ENCODE measurements at regions not wholly inside any gene's neighbourhood (a gene's known extent, or its start where the extent isn't known, plus 50 kb on each side); places are given as distances from the start of the nearest gene placed in this dataset.

DNA sequence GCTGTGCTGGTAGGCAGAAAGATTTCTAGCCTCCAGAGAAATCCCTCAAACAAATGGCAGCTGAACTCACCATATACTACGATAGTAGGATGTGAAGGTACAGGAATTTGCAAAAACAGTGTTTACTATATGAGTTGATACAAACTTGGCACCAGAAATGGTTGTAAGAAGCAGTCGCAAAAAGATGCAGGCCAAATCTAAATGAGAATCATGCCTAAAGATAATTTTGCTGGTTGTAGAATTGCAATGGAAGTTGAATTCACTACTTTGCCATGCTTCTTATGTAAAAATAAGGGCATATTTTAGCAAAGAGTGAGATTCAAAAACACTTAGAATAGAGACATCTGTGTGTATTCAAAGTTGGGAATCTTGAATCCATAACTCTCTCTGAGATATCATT is 924.7 kb downstream of the SUCLG1 start:
- TF ChIP-seq EZH2 (IDR thresholded peaks at IDR 0.05) (no peak), POLR2AphosphoS5 (IDR thresholded peaks at IDR 0.05; ENCODE audit: borderline replicate concordance, low read depth, low read length) (no peak)

All from SK-N-MC (cell line).